BE2C (cell line): ENCODE measurements at regions not wholly inside any gene's neighbourhood (a gene's known extent, or its start where the extent isn't known, plus 50 kb on each side); places are given as distances from the start of the nearest gene placed in this dataset.

ENCODE experiments used
- DNase-seq: peaks from one replicate; pipeline ENCODE4 v3.0.0-alpha.2; 2020
- H3K27me3 ChIP-seq: fragments of 250-450 bp; sonication (Bioruptor Pico); 2 replicates; pipeline ENCODE4 v1.5.1; 2020; ENCODE audit warnings: mild to moderate bottlenecking
- H3K36me3 ChIP-seq: fragments of 250-450 bp; sonication (Bioruptor Pico); 2 replicates; pipeline ENCODE4 v1.5.1; 2020; ENCODE audit warnings: mild to moderate bottlenecking
- H3K4me1 ChIP-seq: fragments of 250-450 bp; sonication (Bioruptor Pico); 2 replicates; pipeline ENCODE4 v1.5.1; 2020
- H3K4me3 ChIP-seq: 2 replicates; pipeline ENCODE4 v1.5.1; 2011; ENCODE audit warnings: low read depth, low read length
- H3K9me3 ChIP-seq: fragments of 250-450 bp; sonication (Bioruptor Pico); 2 replicates; pipeline ENCODE4 v1.5.1; 2020
- TF ChIP-seq, protein P1 (sequence below): IDR thresholded peaks from 2 replicates; pipeline ENCODE4 v1.5.1; 2012; ENCODE audit warnings: mild to moderate bottlenecking, low read depth, low read length

DNA sequence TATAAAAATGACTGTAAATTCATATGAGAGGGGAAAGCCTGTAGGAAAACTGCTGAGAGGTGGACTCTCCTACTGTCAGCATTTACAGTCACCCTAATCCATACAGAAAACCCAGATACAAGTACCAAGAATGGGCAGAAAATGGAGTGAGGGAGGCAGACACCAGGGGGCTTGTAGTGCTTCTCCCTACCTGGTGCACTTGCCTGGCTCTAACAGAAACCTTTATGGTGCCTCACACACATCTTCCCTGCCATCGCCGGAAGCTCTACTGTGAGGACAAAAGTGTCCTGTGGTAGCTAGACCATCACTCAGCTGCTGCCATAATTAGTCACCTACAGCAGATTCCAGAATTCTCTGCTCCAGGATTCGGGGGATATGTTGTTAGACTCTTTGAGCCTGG is 441.3 kb downstream of the TFAP2B start:
- TF ChIP-seq, protein P1, sequence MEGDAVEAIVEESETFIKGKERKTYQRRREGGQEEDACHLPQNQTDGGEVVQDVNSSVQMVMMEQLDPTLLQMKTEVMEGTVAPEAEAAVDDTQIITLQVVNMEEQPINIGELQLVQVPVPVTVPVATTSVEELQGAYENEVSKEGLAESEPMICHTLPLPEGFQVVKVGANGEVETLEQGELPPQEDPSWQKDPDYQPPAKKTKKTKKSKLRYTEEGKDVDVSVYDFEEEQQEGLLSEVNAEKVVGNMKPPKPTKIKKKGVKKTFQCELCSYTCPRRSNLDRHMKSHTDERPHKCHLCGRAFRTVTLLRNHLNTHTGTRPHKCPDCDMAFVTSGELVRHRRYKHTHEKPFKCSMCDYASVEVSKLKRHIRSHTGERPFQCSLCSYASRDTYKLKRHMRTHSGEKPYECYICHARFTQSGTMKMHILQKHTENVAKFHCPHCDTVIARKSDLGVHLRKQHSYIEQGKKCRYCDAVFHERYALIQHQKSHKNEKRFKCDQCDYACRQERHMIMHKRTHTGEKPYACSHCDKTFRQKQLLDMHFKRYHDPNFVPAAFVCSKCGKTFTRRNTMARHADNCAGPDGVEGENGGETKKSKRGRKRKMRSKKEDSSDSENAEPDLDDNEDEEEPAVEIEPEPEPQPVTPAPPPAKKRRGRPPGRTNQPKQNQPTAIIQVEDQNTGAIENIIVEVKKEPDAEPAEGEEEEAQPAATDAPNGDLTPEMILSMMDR: peak; percentile 45
- peak; percentile 26 for DNase-seq
- no peaks in the 10 kb centered on the region for H3K9me3 ChIP-seq

GRCh38 chr6:51261691-51262090 is 443.0 kb downstream of the TFAP2B start:
- Histone ChIP-seq H3K36me3 (no peaks in the 10 kb centered on the region), H3K9me3 (no peaks in the 10 kb centered on the region), H3K27me3 (no peaks in the 10 kb centered on the region), H3K4me3 (no peak overlapping the region), H3K4me1 (peaks cover 10% of the 10 kb centered on the region; the same call in 1 of the 2 replicates)
- TF ChIP-seq, protein P1: no peak
- DNase-seq: no peak

More for the DNA sequence above, 441.3 kb downstream of the TFAP2B start:
- Histone ChIP-seq H3K27me3 (no peaks in the 10 kb centered on the region), H3K4me1 (peaks cover 10% of the 10 kb centered on the region; the same call in 1 of the 2 replicates), H3K4me3 (peak overlapping the region; percentile 6; the same call in 1 of the 2 replicates), H3K36me3 (no peaks in the 10 kb centered on the region)

- TF ChIP-seq, protein P1: no peak
- Histone ChIP-seq H3K9me3 (no peaks in the 10 kb centered on the region), H3K36me3 (no peaks in the 10 kb centered on the region), H3K4me3 (no peak overlapping the region), H3K4me1 (peaks cover 10% of the 10 kb centered on the region; the same call in 1 of the 2 replicates), H3K27me3 (no peaks in the 10 kb centered on the region)
- DNase-seq: no peak
Measured at GRCh38 chr6:51265426-51265825, 446.8 kb downstream of the TFAP2B start.

DNA sequence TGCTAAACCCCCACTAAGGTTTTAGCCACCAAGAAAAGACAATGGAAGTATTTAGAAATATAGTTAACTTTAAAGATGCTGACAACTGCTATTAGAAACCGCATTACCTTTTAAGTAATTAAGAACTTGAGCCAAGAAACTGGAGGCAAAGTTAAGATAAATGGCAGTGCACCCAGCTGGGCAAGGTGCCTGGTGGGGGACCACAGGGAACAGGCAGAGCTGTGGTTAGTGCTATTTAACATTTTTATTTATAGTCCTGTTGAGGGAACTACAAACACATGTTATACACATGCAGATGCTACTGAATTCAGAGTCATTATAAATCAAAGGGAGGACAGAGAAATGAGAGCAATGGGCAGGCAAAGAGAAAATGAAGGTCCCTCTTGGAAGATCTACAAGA is 447.9 kb downstream of the TFAP2B start:
- Histone ChIP-seq H3K9me3 (no peaks in the 10 kb centered on the region), H3K4me3 (no peak overlapping the region), H3K27me3 (no peaks in the 10 kb centered on the region), H3K4me1 (peaks cover 4% of the 10 kb centered on the region; the same call in 1 of the 2 replicates), H3K36me3 (no peaks in the 10 kb centered on the region)
- no peak for DNase-seq
- TF ChIP-seq, protein P1: no peak

- Histone ChIP-seq H3K9me3 (no peaks in the 10 kb centered on the region), H3K27me3 (no peaks in the 10 kb centered on the region), H3K36me3 (no peaks in the 10 kb centered on the region), H3K4me3 (no peak overlapping the region), H3K4me1 (peaks cover 4% of the 10 kb centered on the region; the same call in 1 of the 2 replicates)
- TF ChIP-seq, protein P1: no peak
- DNase-seq: no peak
Measured at GRCh38 chr6:51268666-51269065, 450.0 kb downstream of the TFAP2B start.

GRCh38 chr6:51269876-51270275 is 451.2 kb downstream of the TFAP2B start:
- Histone ChIP-seq H3K4me1 (peaks cover 1% of the 10 kb centered on the region; the same call in 1 of the 2 replicates), H3K4me3 (no peak overlapping the region), H3K27me3 (no peaks in the 10 kb centered on the region), H3K36me3 (no peaks in the 10 kb centered on the region), H3K9me3 (no peaks in the 10 kb centered on the region)
- DNase-seq: no peak
- TF ChIP-seq, protein P1: no peak
